ENCODE measurements at regions not wholly inside any gene's neighbourhood (a gene's known extent, or its start where the extent isn't known, plus 50 kb on each side); places are given as distances from the start of the nearest gene placed in this dataset.

GRCh38 chr9:29548436-29548835 is 1975.2 kb upstream of the C9orf72 start:
- Histone ChIP-seq H3K27ac (ENCODE audit: low read length) (no peak overlapping the region), H3K36me3 (ENCODE audit: control insufficient read depth, insufficient read depth, low read length) (no peaks in the 10 kb centered on the region), H3K9me3 (ENCODE audit: control insufficient read depth, insufficient read depth, low read depth, low read length) (no peaks in the 10 kb centered on the region), H3K27me3 (ENCODE audit: control insufficient read depth, insufficient read depth, low read length) (no peaks in the 10 kb centered on the region), H3K4me3 (ENCODE audit: low read depth in 2 of 2, low read length in 2 of 2) (no peak overlapping the region), H3K4me1 (ENCODE audit: control insufficient read depth, insufficient read depth, low read length) (no peaks in the 10 kb centered on the region)
- DNase-seq (ENCODE audit: low read depth, low spot score) (no peak), ATAC-seq (no peak)
- ChIA-PET CTCF (no interaction called here), POLR2A (no interaction called here)
- intact Hi-C loops (cut with micrococcal nuclease; ENCODE audit: unreplicated experiment): no loop called here
- TF ChIP-seq, protein P1, sequence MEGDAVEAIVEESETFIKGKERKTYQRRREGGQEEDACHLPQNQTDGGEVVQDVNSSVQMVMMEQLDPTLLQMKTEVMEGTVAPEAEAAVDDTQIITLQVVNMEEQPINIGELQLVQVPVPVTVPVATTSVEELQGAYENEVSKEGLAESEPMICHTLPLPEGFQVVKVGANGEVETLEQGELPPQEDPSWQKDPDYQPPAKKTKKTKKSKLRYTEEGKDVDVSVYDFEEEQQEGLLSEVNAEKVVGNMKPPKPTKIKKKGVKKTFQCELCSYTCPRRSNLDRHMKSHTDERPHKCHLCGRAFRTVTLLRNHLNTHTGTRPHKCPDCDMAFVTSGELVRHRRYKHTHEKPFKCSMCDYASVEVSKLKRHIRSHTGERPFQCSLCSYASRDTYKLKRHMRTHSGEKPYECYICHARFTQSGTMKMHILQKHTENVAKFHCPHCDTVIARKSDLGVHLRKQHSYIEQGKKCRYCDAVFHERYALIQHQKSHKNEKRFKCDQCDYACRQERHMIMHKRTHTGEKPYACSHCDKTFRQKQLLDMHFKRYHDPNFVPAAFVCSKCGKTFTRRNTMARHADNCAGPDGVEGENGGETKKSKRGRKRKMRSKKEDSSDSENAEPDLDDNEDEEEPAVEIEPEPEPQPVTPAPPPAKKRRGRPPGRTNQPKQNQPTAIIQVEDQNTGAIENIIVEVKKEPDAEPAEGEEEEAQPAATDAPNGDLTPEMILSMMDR (IDR thresholded peaks at IDR 0.05): no peak
- TF ChIP-seq POLR2AphosphoS5 (IDR thresholded peaks at IDR 0.05; ENCODE audit: low read depth, low read length): no peak
- BruUV-seq (replicated peaks): no TSS peak
- in situ Hi-C loops (cut with HindIII; ENCODE audit: low pct_unique_long_range_greater_than_20kb, low sequenced_read_pairs): no loop called here

DNA sequence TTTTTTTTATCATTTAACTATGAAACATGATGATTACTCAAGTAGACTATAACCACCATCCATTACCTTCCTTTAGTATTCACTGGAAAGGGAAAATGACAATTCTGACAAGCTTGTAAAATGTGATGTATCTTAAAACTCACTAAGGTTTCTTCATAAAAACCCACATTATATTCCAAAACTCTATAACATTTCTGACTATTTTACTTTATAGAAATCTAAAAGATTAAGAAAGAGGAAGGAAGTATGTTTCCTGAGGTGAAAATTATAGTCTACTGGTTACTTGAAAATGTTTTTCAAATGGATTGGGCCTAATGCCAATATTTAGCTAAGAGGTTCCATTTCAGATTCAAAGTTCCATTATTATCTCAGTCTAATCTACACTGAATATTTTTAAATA is 1982.2 kb upstream of the C9orf72 start:
- H3K27ac ChIP-seq (ENCODE audit: low read length): no peak overlapping the region
- DNase-seq (ENCODE audit: low read depth, low spot score): no peak
- intact Hi-C loops (cut with micrococcal nuclease; ENCODE audit: unreplicated experiment) (no loop called here), in situ Hi-C loops (cut with HindIII; ENCODE audit: low pct_unique_long_range_greater_than_20kb, low sequenced_read_pairs) (no loop called here)
- ChIA-PET CTCF (no interaction called here), POLR2A (no interaction called here)
- H3K36me3 ChIP-seq (ENCODE audit: control insufficient read depth, insufficient read depth, low read length): no peaks in the 10 kb centered on the region
- TF ChIP-seq, protein P2, sequence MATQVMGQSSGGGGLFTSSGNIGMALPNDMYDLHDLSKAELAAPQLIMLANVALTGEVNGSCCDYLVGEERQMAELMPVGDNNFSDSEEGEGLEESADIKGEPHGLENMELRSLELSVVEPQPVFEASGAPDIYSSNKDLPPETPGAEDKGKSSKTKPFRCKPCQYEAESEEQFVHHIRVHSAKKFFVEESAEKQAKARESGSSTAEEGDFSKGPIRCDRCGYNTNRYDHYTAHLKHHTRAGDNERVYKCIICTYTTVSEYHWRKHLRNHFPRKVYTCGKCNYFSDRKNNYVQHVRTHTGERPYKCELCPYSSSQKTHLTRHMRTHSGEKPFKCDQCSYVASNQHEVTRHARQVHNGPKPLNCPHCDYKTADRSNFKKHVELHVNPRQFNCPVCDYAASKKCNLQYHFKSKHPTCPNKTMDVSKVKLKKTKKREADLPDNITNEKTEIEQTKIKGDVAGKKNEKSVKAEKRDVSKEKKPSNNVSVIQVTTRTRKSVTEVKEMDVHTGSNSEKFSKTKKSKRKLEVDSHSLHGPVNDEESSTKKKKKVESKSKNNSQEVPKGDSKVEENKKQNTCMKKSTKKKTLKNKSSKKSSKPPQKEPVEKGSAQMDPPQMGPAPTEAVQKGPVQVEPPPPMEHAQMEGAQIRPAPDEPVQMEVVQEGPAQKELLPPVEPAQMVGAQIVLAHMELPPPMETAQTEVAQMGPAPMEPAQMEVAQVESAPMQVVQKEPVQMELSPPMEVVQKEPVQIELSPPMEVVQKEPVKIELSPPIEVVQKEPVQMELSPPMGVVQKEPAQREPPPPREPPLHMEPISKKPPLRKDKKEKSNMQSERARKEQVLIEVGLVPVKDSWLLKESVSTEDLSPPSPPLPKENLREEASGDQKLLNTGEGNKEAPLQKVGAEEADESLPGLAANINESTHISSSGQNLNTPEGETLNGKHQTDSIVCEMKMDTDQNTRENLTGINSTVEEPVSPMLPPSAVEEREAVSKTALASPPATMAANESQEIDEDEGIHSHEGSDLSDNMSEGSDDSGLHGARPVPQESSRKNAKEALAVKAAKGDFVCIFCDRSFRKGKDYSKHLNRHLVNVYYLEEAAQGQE (IDR thresholded peaks at IDR 0.05; ENCODE audit: insufficient read depth in 1 of 2, low read depth in 2 of 2, low read length in 1 of 2): no peak
- TF ChIP-seq, protein P1 (IDR thresholded peaks at IDR 0.05): no peak
- TF ChIP-seq SIN3A (IDR thresholded peaks at IDR 0.05; ENCODE audit: borderline replicate concordance, insufficient read depth, low read depth, low read length): no peak
- ATAC-seq: no peak
- H3K9me3 ChIP-seq (ENCODE audit: control insufficient read depth, insufficient read depth, low read depth, low read length): no peaks in the 10 kb centered on the region
- H3K27me3 ChIP-seq (ENCODE audit: control insufficient read depth, insufficient read depth, low read length): no peaks in the 10 kb centered on the region
- BruUV-seq (replicated peaks): no TSS peak
- H3K4me1 ChIP-seq (ENCODE audit: control insufficient read depth, insufficient read depth, low read length): no peaks in the 10 kb centered on the region
- no peak overlapping the region for H3K4me3 ChIP-seq (ENCODE audit: low read depth in 2 of 2, low read length in 2 of 2)

GRCh38 chr9:29556317-29556716 is 1983.0 kb upstream of the C9orf72 start:
- ChIA-PET POLR2A (no interaction called here), CTCF (no interaction called here)
- Histone ChIP-seq H3K4me3 (ENCODE audit: low read depth in 2 of 2, low read length in 2 of 2) (no peak overlapping the region), H3K27ac (ENCODE audit: low read length) (no peak overlapping the region), H3K4me1 (ENCODE audit: control insufficient read depth, insufficient read depth, low read length) (no peaks in the 10 kb centered on the region), H3K27me3 (ENCODE audit: control insufficient read depth, insufficient read depth, low read length) (no peaks in the 10 kb centered on the region), H3K9me3 (ENCODE audit: control insufficient read depth, insufficient read depth, low read depth, low read length) (no peaks in the 10 kb centered on the region), H3K36me3 (ENCODE audit: control insufficient read depth, insufficient read depth, low read length) (no peaks in the 10 kb centered on the region)
- DNase-seq (ENCODE audit: low read depth, low spot score) (no peak), ATAC-seq (no peak)
- TF ChIP-seq, protein P1 (IDR thresholded peaks at IDR 0.05): no peak
- TF ChIP-seq POLR2AphosphoS5 (IDR thresholded peaks at IDR 0.05; ENCODE audit: low read depth, low read length) (no peak), SIN3A (IDR thresholded peaks at IDR 0.05; ENCODE audit: borderline replicate concordance, insufficient read depth, low read depth, low read length) (no peak), TCF7L2 (IDR thresholded peaks at IDR 0.05; ENCODE audit: low read depth, low read length) (no peak)
- TF ChIP-seq, protein P2 (IDR thresholded peaks at IDR 0.05; ENCODE audit: insufficient read depth in 1 of 2, low read depth in 2 of 2, low read length in 1 of 2): no peak
- intact Hi-C loops (cut with micrococcal nuclease; ENCODE audit: unreplicated experiment) (no loop called here), in situ Hi-C loops (cut with HindIII; ENCODE audit: low pct_unique_long_range_greater_than_20kb, low sequenced_read_pairs) (no loop called here)
- BruUV-seq (replicated peaks): no TSS peak
